ENCODE measurements at regions not wholly inside any gene's neighbourhood (a gene's known extent, or its start where the extent isn't known, plus 50 kb on each side); places are given as distances from the start of the nearest gene placed in this dataset.

DNA sequence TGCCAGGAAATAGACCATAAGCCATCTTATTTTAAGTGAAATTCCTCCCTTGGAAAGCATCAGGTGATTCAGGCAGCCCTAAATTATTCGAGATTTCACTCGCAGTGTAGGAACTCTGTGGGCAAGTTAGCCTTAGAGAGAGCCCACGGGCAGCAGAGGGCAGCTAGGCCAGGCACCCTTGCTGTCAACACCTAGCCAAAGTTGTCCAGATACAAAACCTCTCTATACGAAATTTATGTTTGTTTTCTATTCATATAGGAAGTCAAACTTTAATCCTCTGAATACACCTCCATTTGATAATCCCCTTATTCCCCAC lies 1043.5 kb downstream of the GATA3 start:
- Histone ChIP-seq H3K4me3 (ENCODE audit: insufficient read depth, low read depth, low read length) (no peak overlapping the region), H3K18ac (ENCODE audit: low read depth, low read length) (no peak overlapping the region), H3K4me1 (ENCODE audit: control insufficient read depth, insufficient read depth, low read length) (no peaks in the 10 kb centered on the region), H2BK120ac (ENCODE audit: low read depth, low read length) (no peak overlapping the region), H2AK5ac (ENCODE audit: low read depth, low read length) (no peak overlapping the region), H3K9me1 (ENCODE audit: insufficient read depth, low read length) (no peaks in the 10 kb centered on the region), H3K9me3 (ENCODE audit: control insufficient read depth, insufficient read depth, low read length) (peaks cover under 1% of the 10 kb centered on the region; the same call in 1 of the 2 replicates), H3K23ac (ENCODE audit: low read depth, low read length) (no peak overlapping the region), H3K4ac (ENCODE audit: low read depth, low read length) (no peak overlapping the region), H4K8ac (ENCODE audit: low read depth in 2 of 2, low read length in 2 of 2) (no peak overlapping the region), H3K27ac (ENCODE audit: insufficient read depth, low read length) (no peak overlapping the region), H4K20me1 (ENCODE audit: insufficient read depth, low read length) (no peaks in the 10 kb centered on the region), H3K14ac (replicated peaks; ENCODE audit: low read depth, low read length) (no peak overlapping the region), H2BK5ac (ENCODE audit: low read depth, low read length, poor library complexity, severe bottlenecking) (no peak overlapping the region), H4K91ac (ENCODE audit: insufficient read depth, low read depth, low read length) (no peak overlapping the region), H3K36me3 (ENCODE audit: control insufficient read depth, insufficient read depth, low read length) (no peaks in the 10 kb centered on the region), H3K4me2 (ENCODE audit: low read depth, low read length) (no peak overlapping the region), H2BK20ac (ENCODE audit: low read depth, low read length) (no peak overlapping the region), H2BK15ac (ENCODE audit: low read depth, low read length) (no peak overlapping the region), H4K5ac (ENCODE audit: low read depth, low read length) (no peak overlapping the region), H2AK9ac (replicated peaks; ENCODE audit: low read depth, low read length, poor library complexity) (no peak overlapping the region), H3K9ac (ENCODE audit: low read depth, low read length) (no peak overlapping the region), H3K56ac (ENCODE audit: extremely low read depth, insufficient read depth, low read length) (no peak overlapping the region), H3K27me3 (ENCODE audit: control insufficient read depth, insufficient read depth, low read length) (no peaks in the 10 kb centered on the region), H3K79me1 (ENCODE audit: low read depth in 1 of 2, low read length in 2 of 2) (no peaks in the 10 kb centered on the region), H2AFZ (replicated peaks; ENCODE audit: low read length, poor library complexity) (no peak overlapping the region)
- in situ Hi-C loops (cut with MboI; ENCODE audit: low sequenced_read_pairs) (no loop called here), dilution Hi-C loops (cut with HindIII; ENCODE audit: low sequenced_read_pairs, unreplicated experiment) (no loop called here), intact Hi-C loops (cut with micrococcal nuclease) (no loop called here)
- ChIA-PET CTCF (no interaction called here), POLR2A (ENCODE audit: unreplicated experiment) (no interaction called here)
- TF ChIP-seq MXI1 (IDR thresholded peaks at IDR 0.05; ENCODE audit: borderline replicate concordance, low read depth, low read length), result no peak
- no peak for TF ChIP-seq CEBPB (IDR thresholded peaks at IDR 0.05; ENCODE audit: low read depth, low read length)
- TF ChIP-seq, protein P1, sequence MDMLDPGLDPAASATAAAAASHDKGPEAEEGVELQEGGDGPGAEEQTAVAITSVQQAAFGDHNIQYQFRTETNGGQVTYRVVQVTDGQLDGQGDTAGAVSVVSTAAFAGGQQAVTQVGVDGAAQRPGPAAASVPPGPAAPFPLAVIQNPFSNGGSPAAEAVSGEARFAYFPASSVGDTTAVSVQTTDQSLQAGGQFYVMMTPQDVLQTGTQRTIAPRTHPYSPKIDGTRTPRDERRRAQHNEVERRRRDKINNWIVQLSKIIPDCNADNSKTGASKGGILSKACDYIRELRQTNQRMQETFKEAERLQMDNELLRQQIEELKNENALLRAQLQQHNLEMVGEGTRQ (IDR thresholded peaks at IDR 0.05; ENCODE audit: low read depth, low read length), result no peak
- no peak for TF ChIP-seq NFE2L2 (IDR thresholded peaks at IDR 0.05; ENCODE audit: low read depth, low read length)
- TF ChIP-seq, protein P2, sequence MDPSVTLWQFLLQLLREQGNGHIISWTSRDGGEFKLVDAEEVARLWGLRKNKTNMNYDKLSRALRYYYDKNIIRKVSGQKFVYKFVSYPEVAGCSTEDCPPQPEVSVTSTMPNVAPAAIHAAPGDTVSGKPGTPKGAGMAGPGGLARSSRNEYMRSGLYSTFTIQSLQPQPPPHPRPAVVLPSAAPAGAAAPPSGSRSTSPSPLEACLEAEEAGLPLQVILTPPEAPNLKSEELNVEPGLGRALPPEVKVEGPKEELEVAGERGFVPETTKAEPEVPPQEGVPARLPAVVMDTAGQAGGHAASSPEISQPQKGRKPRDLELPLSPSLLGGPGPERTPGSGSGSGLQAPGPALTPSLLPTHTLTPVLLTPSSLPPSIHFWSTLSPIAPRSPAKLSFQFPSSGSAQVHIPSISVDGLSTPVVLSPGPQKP (IDR thresholded peaks at IDR 0.05; ENCODE audit: borderline replicate concordance, low read depth, low read length), result no peak
- TF ChIP-seq, protein P3, sequence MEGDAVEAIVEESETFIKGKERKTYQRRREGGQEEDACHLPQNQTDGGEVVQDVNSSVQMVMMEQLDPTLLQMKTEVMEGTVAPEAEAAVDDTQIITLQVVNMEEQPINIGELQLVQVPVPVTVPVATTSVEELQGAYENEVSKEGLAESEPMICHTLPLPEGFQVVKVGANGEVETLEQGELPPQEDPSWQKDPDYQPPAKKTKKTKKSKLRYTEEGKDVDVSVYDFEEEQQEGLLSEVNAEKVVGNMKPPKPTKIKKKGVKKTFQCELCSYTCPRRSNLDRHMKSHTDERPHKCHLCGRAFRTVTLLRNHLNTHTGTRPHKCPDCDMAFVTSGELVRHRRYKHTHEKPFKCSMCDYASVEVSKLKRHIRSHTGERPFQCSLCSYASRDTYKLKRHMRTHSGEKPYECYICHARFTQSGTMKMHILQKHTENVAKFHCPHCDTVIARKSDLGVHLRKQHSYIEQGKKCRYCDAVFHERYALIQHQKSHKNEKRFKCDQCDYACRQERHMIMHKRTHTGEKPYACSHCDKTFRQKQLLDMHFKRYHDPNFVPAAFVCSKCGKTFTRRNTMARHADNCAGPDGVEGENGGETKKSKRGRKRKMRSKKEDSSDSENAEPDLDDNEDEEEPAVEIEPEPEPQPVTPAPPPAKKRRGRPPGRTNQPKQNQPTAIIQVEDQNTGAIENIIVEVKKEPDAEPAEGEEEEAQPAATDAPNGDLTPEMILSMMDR (conservative IDR thresholded peaks at IDR 0.05; ENCODE audit: low read depth, low read length), result no peak
- no peak for TF ChIP-seq RCOR1 (IDR thresholded peaks at IDR 0.05; ENCODE audit: insufficient replicate concordance, low read length)
- no peak for TF ChIP-seq MAZ (IDR thresholded peaks at IDR 0.05; ENCODE audit: borderline replicate concordance, low read depth, low read length)
- ATAC-seq (ENCODE audit: low read depth), result no peak
- WGBS, 2 experiments (ENCODE audit: extremely low coverage in 2 of 2, insufficient read length in 1 of 2), result no CpG with 5 or more reads among the region's 4 CpGs
- BruUV-seq (replicated peaks), result no TSS peak
- no peak for DNase-seq

All from IMR-90 (cell line).